Central memory CD8-positive, alpha-beta T cell (primary cell): ENCODE measurements at regions not wholly inside any gene's neighbourhood (a gene's known extent, or its start where the extent isn't known, plus 50 kb on each side); places are given as distances from the start of the nearest gene placed in this dataset.
"Not testable (repeated sequence)": the region's sequence is repeated elsewhere in the genome, so short reads cannot be mapped to it uniquely, and the experiment has no call there.

ENCODE experiments used
- ATAC-seq: fragments of 150-1000 bp; cut with Tn5 transposase; replicated peaks from 2 replicates; pipeline ENCODE4 v1.10.0; 2022; ENCODE audit warnings: mild to moderate bottlenecking, moderate FRiP score, moderate number of reproducible peaks; ENCODE audit not compliant: poor library complexity, severe bottlenecking; ENCODE audit errors: extremely low read depth
- DNase-seq, 2 donors: peaks; one replicate each; pipeline ENCODE4 v3.0.0; 2021; ENCODE audit warnings: low spot score in 2 of 2
- H3K27ac Mint-ChIP-seq: one replicate; pipeline ENCODE4 v1.8.0; 2022; ENCODE audit warnings: low read depth, mild to moderate bottlenecking, moderate library complexity, mixed read lengths
- H3K27me3 Mint-ChIP-seq: one replicate; pipeline ENCODE4 v1.8.0; 2022; ENCODE audit warnings: mixed read lengths
- H3K36me3 Mint-ChIP-seq: one replicate; pipeline ENCODE4 v1.8.0; 2022; ENCODE audit warnings: mild to moderate bottlenecking, moderate library complexity, mixed read lengths; ENCODE audit not compliant: insufficient read depth
- H3K4me1 Mint-ChIP-seq: one replicate; pipeline ENCODE4 v1.8.0; 2022; ENCODE audit warnings: mixed read lengths
- H3K4me3 Mint-ChIP-seq: one replicate; pipeline ENCODE4 v1.8.0; 2022; ENCODE audit warnings: mild to moderate bottlenecking, moderate library complexity, mixed read lengths
- H3K9me3 Mint-ChIP-seq: one replicate; pipeline ENCODE4 v1.8.0; 2022; ENCODE audit warnings: mixed read lengths

- no peak for ATAC-seq
- H3K9me3 Mint-ChIP-seq, result peaks cover 29% of the 10 kb centered on the region
- no peaks in the 10 kb centered on the region for H3K27me3 Mint-ChIP-seq
- no peaks in the 10 kb centered on the region for H3K4me1 Mint-ChIP-seq
- H3K27ac Mint-ChIP-seq, result no peak overlapping the region
- no peak for DNase-seq
- no peaks in the 10 kb centered on the region for H3K36me3 Mint-ChIP-seq
- no peak overlapping the region for H3K4me3 Mint-ChIP-seq
Measured at GRCh38 chr5:4572311-4573100, 567.6 kb upstream of the ADAMTS16 start.

GRCh38 chr5:4575608-4576007 lies 564.5 kb upstream of the ADAMTS16 start:
- ATAC-seq (no peak), DNase-seq (no peak)
- Mint-ChIP-seq H3K27ac (no peak overlapping the region), H3K36me3 (no peaks in the 10 kb centered on the region), H3K4me1 (no peaks in the 10 kb centered on the region), H3K9me3 (peaks cover 33% of the 10 kb centered on the region), H3K4me3 (no peak overlapping the region), H3K27me3 (no peaks in the 10 kb centered on the region)

GRCh38 chr5:4576161-4576748 lies 563.9 kb upstream of the ADAMTS16 start:
- H3K36me3 Mint-ChIP-seq, result no peaks in the 10 kb centered on the region
- no peak overlapping the region for H3K27ac Mint-ChIP-seq
- no peaks in the 10 kb centered on the region for H3K4me1 Mint-ChIP-seq

GRCh38 chr5:4576908-4577307 lies 563.2 kb upstream of the ADAMTS16 start:
- DNase-seq (no peak), ATAC-seq (no peak)
- Mint-ChIP-seq H3K36me3 (no peaks in the 10 kb centered on the region), H3K27me3 (no peaks in the 10 kb centered on the region), H3K9me3 (peaks cover 37% of the 10 kb centered on the region), H3K4me1 (no peaks in the 10 kb centered on the region), H3K27ac (no peak overlapping the region), H3K4me3 (no peak overlapping the region)

More at GRCh38 chr5:4576161-4576748, 563.9 kb upstream of the ADAMTS16 start:
- H3K27me3 Mint-ChIP-seq, result no peaks in the 10 kb centered on the region
- no peak overlapping the region for H3K4me3 Mint-ChIP-seq
- H3K9me3 Mint-ChIP-seq, result peaks cover 36% of the 10 kb centered on the region
- ATAC-seq (no peak), DNase-seq (no peak)

GRCh38 chr5:4579679-4580078 lies 560.5 kb upstream of the ADAMTS16 start:
- Mint-ChIP-seq H3K4me3 (no peak overlapping the region), H3K9me3 (peaks cover 42% of the 10 kb centered on the region), H3K36me3 (no peaks in the 10 kb centered on the region), H3K27me3 (no peaks in the 10 kb centered on the region), H3K27ac (no peak overlapping the region), H3K4me1 (no peaks in the 10 kb centered on the region)
- DNase-seq (no peak), ATAC-seq (no peak)

- H3K36me3 Mint-ChIP-seq, result no peaks in the 10 kb centered on the region
- no peak for ATAC-seq
- DNase-seq, result no peak
- H3K27ac Mint-ChIP-seq, result no peak overlapping the region
- H3K9me3 Mint-ChIP-seq, result peaks cover 38% of the 10 kb centered on the region
- H3K4me3 Mint-ChIP-seq, result no peak overlapping the region
- H3K4me1 Mint-ChIP-seq, result no peaks in the 10 kb centered on the region
- no peaks in the 10 kb centered on the region for H3K27me3 Mint-ChIP-seq
Measured at GRCh38 chr5:4580772-4581171, 559.4 kb upstream of the ADAMTS16 start.

- no peaks in the 10 kb centered on the region for H3K27me3 Mint-ChIP-seq
- H3K36me3 Mint-ChIP-seq, result no peaks in the 10 kb centered on the region
- no peak overlapping the region for H3K27ac Mint-ChIP-seq
- H3K4me1 Mint-ChIP-seq, result no peaks in the 10 kb centered on the region
- ATAC-seq (no peak), DNase-seq (no peak)
- H3K4me3 Mint-ChIP-seq, result no peak overlapping the region
- H3K9me3 Mint-ChIP-seq, result peaks cover 42% of the 10 kb centered on the region
Measured at GRCh38 chr5:4581289-4581688, 558.8 kb upstream of the ADAMTS16 start.

GRCh38 chr5:4584982-4585381 lies 555.1 kb upstream of the ADAMTS16 start:
- Mint-ChIP-seq H3K36me3 (no peaks in the 10 kb centered on the region), H3K4me3 (no peak overlapping the region), H3K27me3 (no peaks in the 10 kb centered on the region), H3K9me3 (peaks cover 38% of the 10 kb centered on the region), H3K27ac (no peak overlapping the region), H3K4me1 (no peaks in the 10 kb centered on the region)
- no peak for DNase-seq
- ATAC-seq, result no peak

GRCh38 chr5:4613440-4613839 lies 526.7 kb upstream of the ADAMTS16 start:
- Mint-ChIP-seq H3K4me1 (no peaks in the 10 kb centered on the region), H3K9me3 (peaks cover 29% of the 10 kb centered on the region), H3K27me3 (no peaks in the 10 kb centered on the region), H3K27ac (no peak overlapping the region), H3K4me3 (no peak overlapping the region), H3K36me3 (no peaks in the 10 kb centered on the region)
- ATAC-seq (no peak), DNase-seq (no peak)

GRCh38 chr5:4614088-4614487 lies 526.0 kb upstream of the ADAMTS16 start:
- H3K4me3 Mint-ChIP-seq, result no peak overlapping the region
- ATAC-seq (no peak), DNase-seq (no peak)
- H3K27ac Mint-ChIP-seq, result no peak overlapping the region
- H3K27me3 Mint-ChIP-seq, result no peaks in the 10 kb centered on the region
- H3K9me3 Mint-ChIP-seq, result peaks cover 25% of the 10 kb centered on the region
- H3K4me1 Mint-ChIP-seq, result no peaks in the 10 kb centered on the region
- H3K36me3 Mint-ChIP-seq, result no peaks in the 10 kb centered on the region

GRCh38 chr5:4615369-4615768 lies 524.8 kb upstream of the ADAMTS16 start:
- H3K4me1 Mint-ChIP-seq, H3K36me3 Mint-ChIP-seq: not testable (repeated sequence)

GRCh38 chr5:4625206-4625896 lies 514.8 kb upstream of the ADAMTS16 start:
- Mint-ChIP-seq H3K4me1 (no peaks in the 10 kb centered on the region), H3K27ac (no peak overlapping the region), H3K9me3 (peaks cover 26% of the 10 kb centered on the region), H3K27me3 (no peaks in the 10 kb centered on the region), H3K36me3 (no peaks in the 10 kb centered on the region), H3K4me3 (no peak overlapping the region)
- DNase-seq, result no peak
- ATAC-seq, result no peak

More at GRCh38 chr5:4615369-4615768, 524.8 kb upstream of the ADAMTS16 start:
- not testable (repeated sequence) for H3K27me3 Mint-ChIP-seq, H3K4me3 Mint-ChIP-seq, ATAC-seq, DNase-seq, H3K27ac Mint-ChIP-seq
- H3K9me3 Mint-ChIP-seq, result peaks cover 25% of the 10 kb centered on the region

- Mint-ChIP-seq H3K27ac (no peak overlapping the region), H3K9me3 (peaks cover 31% of the 10 kb centered on the region), H3K36me3 (no peaks in the 10 kb centered on the region), H3K4me3 (no peak overlapping the region), H3K27me3 (no peaks in the 10 kb centered on the region), H3K4me1 (no peaks in the 10 kb centered on the region)
- no peak for DNase-seq
- ATAC-seq, result no peak
Measured at GRCh38 chr5:4627131-4627530, 513.0 kb upstream of the ADAMTS16 start.
